ENCODE measurements at regions not wholly inside any gene's neighbourhood (a gene's known extent, or its start where the extent isn't known, plus 50 kb on each side); places are given as distances from the start of the nearest gene placed in this dataset.

GRCh38 chr2:194363878-194364277 is 1293.1 kb upstream of the SLC39A10 start:
- Histone ChIP-seq H3K4me3 (no peak overlapping the region), H2AFZ (ENCODE audit: control insufficient read depth, low read depth, low read length) (no peak overlapping the region), H4K20me1 (ENCODE audit: control insufficient read depth, insufficient read depth) (no peaks in the 10 kb centered on the region), H3K79me2 (ENCODE audit: control insufficient read depth, insufficient read depth, low read length) (no peaks in the 10 kb centered on the region), H3K4me1 (ENCODE audit: control insufficient read depth, insufficient read depth, low read length) (no peaks in the 10 kb centered on the region), H3K27ac (ENCODE audit: control insufficient read depth, insufficient read depth) (no peak overlapping the region), H3K36me3 (ENCODE audit: control insufficient read depth in 2 of 2, insufficient read depth in 2 of 2, low read length in 1 of 2) (no peaks in the 10 kb centered on the region), H3K9ac (ENCODE audit: control insufficient read depth, insufficient read depth, low read length) (no peak overlapping the region), H3K9me3 (replicated peaks; ENCODE audit: control insufficient read depth, insufficient read depth, low read length) (no peaks in the 10 kb centered on the region), H3K4me2 (ENCODE audit: control insufficient read depth, insufficient read depth) (no peak overlapping the region), H3K27me3 (replicated peaks in 1 of 2; ENCODE audit: control insufficient read depth in 2 of 2, insufficient read depth in 2 of 2, low read length in 1 of 2) (no peaks in the 10 kb centered on the region)
- in situ Hi-C loops (cut with MboI): no loop called here
- no peak for DNase-seq (ENCODE audit: low read depth, low spot score)
- FAIRE-seq: no peak
- no peak for ATAC-seq
- CTCF ChIA-PET: no interaction called here
- intact Hi-C loops (cut with micrococcal nuclease; ENCODE audit: unreplicated experiment): no loop called here
- no TSS peak for BruUV-seq (replicated peaks)
- POLR2A ChIA-PET: no interaction called here
- WGBS (ENCODE audit: insufficient coverage, insufficient replicate concordance, low lambda C conversion rate, missing lambda C conversion rate): 48% methylated on average over 2 of the region's 2 CpGs
- SMC1A ChIA-PET (ENCODE audit: uncharacterized antibody, unreplicated experiment): no interaction called here
- RAD21 ChIA-PET (ENCODE audit: unreplicated experiment): no interaction called here
- TF ChIP-seq JUNB (IDR thresholded peaks at IDR 0.05) (no peak), IRF5 (IDR thresholded peaks at IDR 0.05; ENCODE audit: borderline replicate concordance) (no peak), DPF2 (IDR thresholded peaks at IDR 0.05) (no peak), NBN (IDR thresholded peaks at IDR 0.05) (no peak), E2F8 (IDR thresholded peaks at IDR 0.05; ENCODE audit: low read depth, partially characterized antibody) (no peak), TAF1 (IDR thresholded peaks at IDR 0.05; ENCODE audit: borderline replicate concordance, low read depth, low read length) (no peak), CHD1 (IDR thresholded peaks at IDR 0.05; ENCODE audit: low read depth, low read length) (no peak), ZNF384 (IDR thresholded peaks at IDR 0.05; ENCODE audit: borderline replicate concordance, low read depth, low read length) (no peak), RAD21 (IDR thresholded peaks at IDR 0.05; ENCODE audit: insufficient read depth, low read depth, low read length) (no peak), RFX5 (IDR thresholded peaks at IDR 0.05; ENCODE audit: low read depth, low read length) (no peak), JUND (IDR thresholded peaks at IDR 0.05; ENCODE audit: low read depth, low read length) (no peak), BRCA1 (IDR thresholded peaks at IDR 0.05; ENCODE audit: low read depth, low read length) (no peak), KAT2A (conservative IDR thresholded peaks at IDR 0.05; ENCODE audit: control insufficient read depth, low read depth, low read length) (no peak), REST (IDR thresholded peaks at IDR 0.05; ENCODE audit: low read depth, low read length) (no peak)
- TF ChIP-seq, protein P1, sequence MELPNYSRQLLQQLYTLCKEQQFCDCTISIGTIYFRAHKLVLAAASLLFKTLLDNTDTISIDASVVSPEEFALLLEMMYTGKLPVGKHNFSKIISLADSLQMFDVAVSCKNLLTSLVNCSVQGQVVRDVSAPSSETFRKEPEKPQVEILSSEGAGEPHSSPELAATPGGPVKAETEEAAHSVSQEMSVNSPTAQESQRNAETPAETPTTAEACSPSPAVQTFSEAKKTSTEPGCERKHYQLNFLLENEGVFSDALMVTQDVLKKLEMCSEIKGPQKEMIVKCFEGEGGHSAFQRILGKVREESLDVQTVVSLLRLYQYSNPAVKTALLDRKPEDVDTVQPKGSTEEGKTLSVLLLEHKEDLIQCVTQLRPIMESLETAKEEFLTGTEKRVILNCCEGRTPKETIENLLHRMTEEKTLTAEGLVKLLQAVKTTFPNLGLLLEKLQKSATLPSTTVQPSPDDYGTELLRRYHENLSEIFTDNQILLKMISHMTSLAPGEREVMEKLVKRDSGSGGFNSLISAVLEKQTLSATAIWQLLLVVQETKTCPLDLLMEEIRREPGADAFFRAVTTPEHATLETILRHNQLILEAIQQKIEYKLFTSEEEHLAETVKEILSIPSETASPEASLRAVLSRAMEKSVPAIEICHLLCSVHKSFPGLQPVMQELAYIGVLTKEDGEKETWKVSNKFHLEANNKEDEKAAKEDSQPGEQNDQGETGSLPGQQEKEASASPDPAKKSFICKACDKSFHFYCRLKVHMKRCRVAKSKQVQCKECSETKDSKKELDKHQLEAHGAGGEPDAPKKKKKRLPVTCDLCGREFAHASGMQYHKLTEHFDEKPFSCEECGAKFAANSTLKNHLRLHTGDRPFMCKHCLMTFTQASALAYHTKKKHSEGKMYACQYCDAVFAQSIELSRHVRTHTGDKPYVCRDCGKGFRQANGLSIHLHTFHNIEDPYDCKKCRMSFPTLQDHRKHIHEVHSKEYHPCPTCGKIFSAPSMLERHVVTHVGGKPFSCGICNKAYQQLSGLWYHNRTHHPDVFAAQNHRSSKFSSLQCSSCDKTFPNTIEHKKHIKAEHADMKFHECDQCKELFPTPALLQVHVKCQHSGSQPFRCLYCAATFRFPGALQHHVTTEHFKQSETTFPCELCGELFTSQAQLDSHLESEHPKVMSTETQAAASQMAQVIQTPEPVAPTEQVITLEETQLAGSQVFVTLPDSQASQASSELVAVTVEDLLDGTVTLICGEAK (IDR thresholded peaks at IDR 0.05; ENCODE audit: borderline replicate concordance): no peak

Measured in GM12878 (cell line).